Large intestine (tissue), 3 donors: ENCODE measurements at regions not wholly inside any gene's neighbourhood (a gene's known extent, or its start where the extent isn't known, plus 50 kb on each side); places are given as distances from the start of the nearest gene placed in this dataset.

Source experiments
- DNase-seq, 2 donors: peaks; one replicate each; pipeline versions ENCODE4 v3.0.0 to v3.0.0-alpha.2; 2013
- H3K27ac ChIP-seq: one replicate; pipeline ENCODE4 v1.5.1; 2013; ENCODE audit warnings: low read length
- H3K27me3 ChIP-seq: 2 replicates; pipeline ENCODE4 v1.6.1; 2013; ENCODE audit warnings: low read length; ENCODE audit not compliant: control insufficient read depth, insufficient read depth
- H3K36me3 ChIP-seq: 2 replicates; pipeline ENCODE4 v1.6.1; 2013; ENCODE audit warnings: low read length; ENCODE audit not compliant: control insufficient read depth, insufficient read depth
- H3K4me1 ChIP-seq: one replicate; pipeline ENCODE4 v1.6.1; 2013; ENCODE audit warnings: low read length; ENCODE audit not compliant: control insufficient read depth, insufficient read depth
- H3K4me3 ChIP-seq: one replicate; pipeline ENCODE4 v1.5.1; 2013; ENCODE audit warnings: low read length
- H3K9me3 ChIP-seq: one replicate; pipeline ENCODE4 v1.6.1; 2013; ENCODE audit warnings: mild to moderate bottlenecking, low read depth, low read length, moderate library complexity; ENCODE audit not compliant: control insufficient read depth
- WGBS: methylation state at CpG from one replicate; pipeline ENCODE4 v1.1.5; 2013; ENCODE audit warnings: low lambda C conversion rate; ENCODE audit not compliant: insufficient coverage; 5-methylcytosine and 5-hydroxymethylcytosine counted together

DNA sequence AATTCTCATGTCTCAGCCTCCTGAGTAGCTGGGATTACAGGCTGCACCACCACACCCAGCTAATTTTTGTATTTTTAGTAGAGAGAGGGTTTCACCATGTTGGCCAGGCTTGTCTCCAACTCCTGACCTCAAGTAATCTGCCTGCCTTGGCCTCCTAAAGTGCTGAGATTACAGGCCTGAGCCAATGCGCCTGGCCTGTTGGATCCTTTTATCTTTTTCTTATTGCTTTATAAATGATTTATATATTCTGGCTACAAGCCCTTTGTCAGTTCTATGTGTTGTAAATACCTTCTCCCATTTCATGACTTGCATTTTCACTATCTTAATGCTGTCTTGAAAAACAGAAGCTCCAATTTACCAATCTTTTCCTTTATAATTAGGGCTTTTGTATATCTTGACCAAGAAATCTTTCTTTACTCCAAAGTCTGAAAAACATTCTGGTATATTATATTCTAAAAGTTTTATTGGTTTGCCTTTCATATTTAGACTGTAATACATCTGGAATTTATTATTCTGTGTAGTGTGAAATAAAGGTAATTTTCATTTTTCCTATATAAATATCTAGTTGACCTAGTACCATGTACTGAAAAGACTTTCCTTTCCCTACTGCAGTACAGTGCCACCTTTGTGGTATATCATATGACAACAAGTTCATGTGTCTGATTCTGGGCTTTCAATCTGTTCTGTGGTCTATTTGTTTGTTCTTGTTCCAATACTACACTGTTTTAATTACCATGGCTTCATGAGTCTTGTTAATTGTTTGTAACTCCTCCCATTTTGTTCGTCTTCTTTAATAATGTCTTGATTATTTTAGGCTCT lies 52.9 kb upstream of the RNU6-1 start:
- H3K9me3 ChIP-seq, result no peaks in the 10 kb centered on the region
- DNase-seq, result peak in 1 of 2 donors; percentile 57
- peak overlapping the region; percentile 41 for H3K27ac ChIP-seq
- no peak overlapping the region for H3K4me3 ChIP-seq
- WGBS, result no CpG with 5 or more reads among the region's 2 CpGs
- no peaks in the 10 kb centered on the region for H3K27me3 ChIP-seq
- no peaks in the 10 kb centered on the region for H3K36me3 ChIP-seq
- peaks cover 3% of the 10 kb centered on the region for H3K4me1 ChIP-seq

DNA sequence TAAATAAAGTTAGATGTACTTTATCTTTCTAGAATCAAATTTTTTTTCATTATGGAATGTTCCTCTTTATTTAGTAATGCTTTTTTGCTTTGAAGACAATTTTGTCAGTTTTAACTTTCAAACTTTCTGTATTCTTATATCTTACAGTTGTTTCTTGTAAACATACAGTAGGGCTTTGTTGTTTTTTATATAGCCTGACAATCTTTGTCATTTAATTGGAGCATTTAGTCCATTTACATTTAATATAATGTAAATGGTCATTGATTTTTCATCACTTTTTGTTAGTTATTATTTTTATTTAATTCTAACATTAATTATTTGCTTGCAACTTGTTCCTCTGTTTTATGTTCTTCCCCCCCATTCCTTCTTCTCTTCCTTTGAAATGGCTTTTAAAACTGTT lies 55.4 kb upstream of the RNU6-1 start:
- no peak overlapping the region for H3K27ac ChIP-seq
- no peak overlapping the region for H3K4me3 ChIP-seq
- no peaks in the 10 kb centered on the region for H3K27me3 ChIP-seq
- H3K36me3 ChIP-seq, result no peaks in the 10 kb centered on the region
- peaks cover 11% of the 10 kb centered on the region for H3K4me1 ChIP-seq
- no peaks in the 10 kb centered on the region for H3K9me3 ChIP-seq
- DNase-seq, result no peak

DNA sequence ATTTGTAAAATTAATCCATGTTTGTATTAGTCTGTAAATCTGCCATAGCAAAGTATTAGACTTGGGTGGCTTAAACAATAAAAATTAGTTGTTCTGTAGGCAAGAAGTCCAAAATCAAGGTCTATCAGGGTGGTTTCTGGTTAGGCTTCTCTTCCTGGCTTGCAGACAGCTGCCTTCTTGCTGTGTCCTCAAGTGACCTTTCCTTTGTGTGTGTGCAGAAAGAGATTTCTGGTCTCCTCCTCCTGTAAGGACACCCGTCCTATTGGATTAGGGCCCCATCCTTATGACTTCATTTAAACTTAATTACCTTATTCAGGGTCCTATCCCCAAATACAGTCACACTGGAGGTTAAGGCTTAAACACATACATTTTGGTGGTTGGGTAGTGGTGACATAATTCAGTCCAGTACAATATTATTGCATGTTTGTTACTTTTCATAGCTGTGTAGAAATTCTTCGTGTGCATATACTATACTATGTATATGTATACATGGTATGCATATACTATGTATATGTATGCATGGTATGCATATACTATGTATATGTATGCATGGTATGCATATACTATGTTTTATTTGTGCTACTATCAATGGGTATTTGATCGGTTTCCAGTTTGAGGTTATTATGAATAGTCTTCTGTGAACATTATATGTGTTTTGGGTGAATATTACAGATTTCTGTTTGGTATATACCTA lies 57.9 kb upstream of the RNU6-1 start:
- Histone ChIP-seq H3K9me3 (no peaks in the 10 kb centered on the region), H3K36me3 (no peaks in the 10 kb centered on the region), H3K27ac (no peak overlapping the region), H3K4me1 (peaks cover 15% of the 10 kb centered on the region), H3K4me3 (no peak overlapping the region), H3K27me3 (no peaks in the 10 kb centered on the region)
- no peak for DNase-seq
- WGBS, result 100% methylated on average over 1 of the region's 3 CpGs

DNA sequence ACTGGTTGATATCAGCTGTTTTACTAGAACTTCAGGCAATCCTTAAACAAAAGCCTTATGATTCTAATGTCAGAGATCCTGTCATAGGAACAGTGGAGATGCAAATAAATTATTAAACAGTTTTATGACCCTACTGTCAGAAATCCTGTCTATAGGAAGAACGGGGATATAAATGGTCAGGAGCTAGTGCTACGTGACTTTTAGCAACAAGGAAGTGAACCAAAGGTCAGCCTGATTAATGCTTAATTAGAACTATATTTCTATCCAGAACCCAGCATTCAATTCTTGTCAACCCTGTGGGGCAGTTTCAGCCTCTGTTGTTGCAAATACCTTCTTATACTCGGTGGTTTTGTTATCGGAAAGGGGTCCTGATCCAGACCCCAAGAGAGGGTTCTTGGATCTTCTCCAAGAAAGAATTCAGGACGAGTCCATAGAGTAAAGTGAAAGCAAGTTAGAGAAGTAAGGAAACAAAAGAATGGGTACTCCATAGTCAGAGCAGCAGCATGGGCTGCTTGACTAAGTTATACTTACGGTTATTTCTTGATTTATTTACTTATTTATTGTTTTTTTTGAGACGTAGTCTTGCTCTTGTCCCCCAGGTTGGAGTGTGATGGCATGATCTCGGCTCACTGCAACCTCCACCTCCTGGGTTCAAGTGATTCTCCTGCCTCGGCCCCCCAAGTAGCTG lies 59.9 kb upstream of the RNU6-1 start:
- Histone ChIP-seq H3K27me3 (no peaks in the 10 kb centered on the region), H3K4me3 (no peak overlapping the region), H3K27ac (peak overlapping the region; percentile 87), H3K36me3 (no peaks in the 10 kb centered on the region), H3K4me1 (peaks cover 15% of the 10 kb centered on the region), H3K9me3 (peaks cover 3% of the 10 kb centered on the region)
- 38% methylated on average over 5 of the region's 9 CpGs for WGBS
- DNase-seq, result peak; percentile 84 to 93

DNA sequence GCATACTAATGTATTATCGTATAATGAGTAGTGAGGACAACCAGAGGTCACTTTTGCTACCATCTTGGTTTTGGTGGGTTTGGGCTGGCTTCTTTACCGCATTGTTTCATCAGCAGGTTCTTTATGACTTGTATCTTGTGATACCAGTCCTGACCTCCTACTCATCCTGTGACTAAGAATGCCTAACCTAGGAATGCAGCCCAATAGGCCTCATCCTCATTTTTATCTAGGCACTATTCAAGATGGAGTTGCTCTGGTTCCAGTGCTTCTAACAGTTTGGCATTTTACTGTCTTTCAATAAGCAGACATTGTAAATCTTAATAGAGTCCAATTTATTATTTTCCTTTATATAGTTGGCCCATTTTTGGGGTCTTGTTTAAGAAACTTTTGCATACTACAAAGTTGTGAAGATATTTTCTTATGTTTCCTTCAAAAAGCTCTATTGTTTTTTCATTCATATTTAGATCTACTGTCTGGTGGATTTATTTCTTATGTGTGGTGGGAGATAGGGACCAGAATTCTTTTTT lies 60.8 kb upstream of the RNU6-1 start:
- Histone ChIP-seq H3K36me3 (no peaks in the 10 kb centered on the region), H3K4me1 (peaks cover 15% of the 10 kb centered on the region), H3K4me3 (no peak overlapping the region), H3K27ac (no peak overlapping the region), H3K27me3 (no peaks in the 10 kb centered on the region), H3K9me3 (peaks cover 5% of the 10 kb centered on the region)
- DNase-seq, result no peak
- no CpG with 5 or more reads among the region's 2 CpGs for WGBS

DNA sequence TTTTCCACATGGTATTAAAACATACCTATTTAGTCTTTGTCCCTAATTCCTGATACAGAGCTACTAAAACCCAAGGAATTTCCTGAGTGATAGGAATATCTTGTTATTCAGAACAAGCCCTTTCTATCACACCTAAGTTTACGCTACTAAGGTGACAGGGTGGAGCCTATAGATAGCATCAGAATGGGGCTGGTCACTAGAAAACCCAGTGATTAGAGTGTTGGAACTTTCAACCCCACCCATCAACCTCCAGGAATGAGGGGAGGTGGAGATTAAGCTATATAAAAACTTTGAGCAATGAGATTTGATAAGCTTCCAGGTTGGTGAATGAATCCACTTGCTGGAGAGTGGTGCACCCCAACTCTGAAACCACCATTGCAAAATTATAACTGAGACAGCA lies 62.1 kb upstream of the RNU6-1 start:
- DNase-seq, result no peak
- Histone ChIP-seq H3K27ac (peak overlapping the region; percentile 22), H3K27me3 (no peaks in the 10 kb centered on the region), H3K9me3 (peaks cover 6% of the 10 kb centered on the region), H3K4me1 (peaks cover 15% of the 10 kb centered on the region), H3K36me3 (no peaks in the 10 kb centered on the region), H3K4me3 (no peak overlapping the region)
- no CpG with 5 or more reads among the region's 1 CpG for WGBS

DNA sequence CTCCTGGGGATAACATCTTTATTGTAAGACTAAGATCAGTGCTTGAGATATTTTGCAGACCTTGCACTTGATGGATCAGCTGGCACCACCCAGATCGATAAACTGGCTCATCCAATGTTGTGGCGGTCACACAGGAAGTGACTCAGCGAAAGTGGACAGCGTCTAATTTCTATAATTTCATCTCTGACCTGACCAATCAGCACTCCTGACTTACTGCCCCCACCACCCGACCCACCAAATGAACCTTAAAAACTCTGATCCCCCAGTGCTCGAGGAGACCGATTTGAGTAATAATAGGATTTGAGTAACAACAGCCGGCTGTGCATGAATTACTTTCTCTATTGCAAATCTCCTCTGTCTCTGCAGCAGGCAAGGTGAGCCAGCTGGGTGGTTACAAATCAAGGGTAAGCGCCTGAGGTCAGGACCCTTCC lies 62.7 kb upstream of the RNU6-1 start:
- no peaks in the 10 kb centered on the region for H3K36me3 ChIP-seq
- H3K4me1 ChIP-seq, result peaks cover 13% of the 10 kb centered on the region
- no peak for DNase-seq
- WGBS, result no CpG with 5 or more reads among the region's 9 CpGs
- no peak overlapping the region for H3K4me3 ChIP-seq
- peaks cover 6% of the 10 kb centered on the region for H3K9me3 ChIP-seq
- no peak overlapping the region for H3K27ac ChIP-seq
- no peaks in the 10 kb centered on the region for H3K27me3 ChIP-seq

DNA sequence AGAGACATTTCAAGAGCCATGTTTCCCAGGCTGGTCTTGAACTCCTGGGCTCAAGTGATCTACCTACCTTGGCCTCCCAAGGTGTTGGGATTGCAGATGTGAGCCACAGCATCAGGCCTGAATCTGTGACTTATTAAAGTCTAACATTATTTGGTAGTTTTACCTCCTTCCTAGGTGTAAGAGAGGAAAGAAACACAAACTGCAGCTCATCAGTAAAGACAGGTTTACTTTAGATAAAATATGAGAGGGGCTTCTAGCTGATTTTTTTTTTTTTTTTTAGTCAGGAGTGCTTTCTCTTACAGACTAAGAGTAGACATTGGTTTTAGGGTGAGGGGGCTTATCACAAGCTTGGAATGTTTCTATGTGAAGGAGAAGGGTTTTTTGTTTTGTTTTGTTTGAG lies 63.9 kb upstream of the RNU6-1 start:
- Histone ChIP-seq H3K27ac (no peak overlapping the region), H3K36me3 (no peaks in the 10 kb centered on the region), H3K9me3 (peaks cover 6% of the 10 kb centered on the region), H3K4me1 (peaks cover 11% of the 10 kb centered on the region), H3K27me3 (no peaks in the 10 kb centered on the region), H3K4me3 (no peak overlapping the region)
- DNase-seq, result no peak

DNA sequence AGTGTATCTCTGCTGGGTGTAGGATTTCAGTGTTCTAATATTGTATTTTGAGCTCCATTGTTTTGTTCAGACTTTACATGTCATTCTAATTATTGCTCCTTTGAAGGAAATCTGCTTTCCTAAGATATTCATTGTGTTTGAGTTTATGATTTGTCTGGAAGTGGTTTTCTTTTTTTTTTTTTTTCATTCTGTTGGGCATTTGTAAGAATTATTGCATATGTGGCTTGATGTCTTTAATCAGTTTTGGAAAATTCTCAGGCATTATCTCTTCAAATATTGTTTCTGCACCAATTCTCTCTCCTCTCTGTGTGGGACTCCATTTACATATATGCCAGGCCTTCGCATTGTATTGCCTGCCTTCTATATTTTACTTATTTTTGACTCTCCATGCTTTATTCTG lies 65.8 kb upstream of the RNU6-1 start:
- Histone ChIP-seq H3K27ac (no peak overlapping the region), H3K4me3 (no peak overlapping the region), H3K27me3 (no peaks in the 10 kb centered on the region), H3K4me1 (peaks cover 4% of the 10 kb centered on the region), H3K9me3 (peaks cover 6% of the 10 kb centered on the region), H3K36me3 (no peaks in the 10 kb centered on the region)
- 100% methylated on average over 1 of the region's 1 CpG for WGBS
- no peak for DNase-seq

DNA sequence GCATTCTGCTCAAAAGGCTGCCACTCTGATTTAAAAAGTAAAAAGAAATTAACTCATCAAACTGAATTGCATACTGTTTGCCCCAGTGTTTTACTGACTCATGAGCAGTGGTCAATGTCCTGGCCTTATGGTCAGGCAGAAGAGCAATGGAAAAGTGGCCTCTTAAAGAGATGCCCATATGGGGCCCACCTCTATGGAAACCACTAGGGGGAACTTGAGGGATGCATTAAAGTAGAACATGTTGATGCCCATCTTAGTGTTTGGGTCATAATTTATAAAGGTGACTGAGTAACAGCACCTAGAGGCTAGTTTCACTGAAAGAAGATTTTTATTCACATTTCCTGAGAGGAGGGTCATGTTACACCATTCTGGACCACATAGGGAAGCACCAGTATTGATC lies 66.5 kb upstream of the RNU6-1 start:
- Histone ChIP-seq H3K27ac (no peak overlapping the region), H3K4me3 (no peak overlapping the region), H3K9me3 (peaks cover 6% of the 10 kb centered on the region), H3K4me1 (peaks cover 3% of the 10 kb centered on the region), H3K36me3 (no peaks in the 10 kb centered on the region), H3K27me3 (no peaks in the 10 kb centered on the region)
- no peak for DNase-seq
